Peyer's patch (tissue), 4 donors: ENCODE measurements at regions not wholly inside any gene's neighbourhood (a gene's known extent, or its start where the extent isn't known, plus 50 kb on each side); places are given as distances from the start of the nearest gene placed in this dataset.

Experiments
- DNase-seq, 3 donors: peaks; one replicate each; pipeline ENCODE4 v3.0.0-alpha.2; 2017 to 2019
- H3K27ac ChIP-seq, 4 donors: fragments of 200-600 bp; sonication (generic); one replicate each; pipeline ENCODE4 v1.5.1; 2016 to 2019
- H3K27me3 ChIP-seq, 2 donors: fragments of 200-600 bp; sonication (generic); one replicate each; pipeline ENCODE4 v1.5.1; 2019
- H3K36me3 ChIP-seq, 3 donors: fragments of 200-600 bp; sonication (generic); one replicate each; pipeline ENCODE4 v1.5.1; 2016 to 2019
- H3K4me1 ChIP-seq, 4 donors: fragments of 200-600 bp; sonication (generic); one replicate each; pipeline ENCODE4 v1.5.1; 2016 to 2019
- H3K4me3 ChIP-seq, 4 donors: fragments of 200-600 bp; sonication (generic); 1 replicate in 3 of 4; 2 replicates in 1 of 4; pipeline ENCODE4 v1.5.1; 2016 to 2019; ENCODE audit warnings: mild to moderate bottlenecking in 1 of 4
- H3K9me3 ChIP-seq, 4 donors: fragments of 200-600 bp; sonication (generic); one replicate each; pipeline ENCODE4 v1.5.1; 2016 to 2019; ENCODE audit warnings: mild to moderate bottlenecking in 1 of 4
- POLR2A ChIP-seq, 2 donors: fragments of 450-650 bp; IDR thresholded peaks; one replicate each; pipeline ENCODE4 v1.5.1; 2017; ENCODE audit warnings: antibody characterized with exemption in 2 of 2, mild to moderate bottlenecking in 2 of 2, moderate library complexity in 2 of 2
- TF ChIP-seq, protein P1 (sequence below), 6 experiments: fragments of 450-650 bp in 4 of 6; fragments of 200-600 bp in 2 of 6; sonication (generic) in 1 of 6; IDR thresholded peaks; one replicate each; pipeline ENCODE4 v1.5.1; 2017 to 2019; ENCODE audit warnings: antibody characterized with exemption in 6 of 6, mild to moderate bottlenecking in 3 of 6, moderate library complexity in 1 of 6

DNA sequence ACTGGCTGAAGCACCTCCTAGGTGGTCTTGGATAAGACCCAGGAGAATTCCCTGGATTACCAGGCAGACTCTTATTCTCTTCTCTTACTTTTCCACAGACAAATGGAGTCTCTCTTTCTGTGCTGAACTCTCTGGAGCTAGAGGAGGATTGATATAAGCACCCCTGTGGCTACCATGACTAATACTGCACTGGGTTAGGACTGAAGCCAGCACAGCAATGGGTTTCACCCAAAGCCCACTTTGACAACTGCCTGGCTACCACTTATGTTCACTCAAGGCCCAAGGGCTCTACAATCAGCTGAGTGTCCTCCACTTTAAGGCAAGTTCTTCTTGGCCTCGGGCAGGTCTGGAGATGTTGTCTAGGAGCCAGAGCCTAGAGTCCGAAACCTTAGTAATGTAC is 225.5 kb downstream of the DIPK2A start:
- Histone ChIP-seq H3K4me3 (no peak overlapping the region), H3K9me3 (no peaks in the 10 kb centered on the region)
- no peak for DNase-seq

DNA sequence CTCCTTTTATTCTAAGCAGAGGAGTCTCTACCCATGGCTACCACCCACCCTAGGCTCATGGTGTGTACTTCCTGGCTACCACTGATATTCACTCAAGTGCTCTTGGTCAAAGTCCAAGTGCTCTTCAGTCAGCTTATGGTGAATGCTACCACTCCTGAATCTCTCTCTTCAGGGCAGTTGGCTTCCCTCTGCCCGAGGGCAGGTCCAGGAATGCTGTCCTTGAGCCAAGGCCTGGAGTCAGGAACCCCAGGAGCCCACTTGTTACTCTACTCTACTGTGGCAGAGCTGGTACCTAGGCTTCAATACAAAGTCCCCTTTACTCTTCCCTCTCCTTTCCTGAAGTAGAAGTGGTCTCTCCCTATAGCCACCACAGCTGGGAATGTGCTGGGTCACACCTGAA is 226.0 kb downstream of the DIPK2A start:
- Histone ChIP-seq H3K36me3 (no peaks in the 10 kb centered on the region), H3K4me3 (no peak overlapping the region), H3K9me3 (no peaks in the 10 kb centered on the region), H3K4me1 (no peaks in the 10 kb centered on the region), H3K27me3 (no peaks in the 10 kb centered on the region), H3K27ac (no peak overlapping the region)
- DNase-seq = no peak
- TF ChIP-seq, protein P1, sequence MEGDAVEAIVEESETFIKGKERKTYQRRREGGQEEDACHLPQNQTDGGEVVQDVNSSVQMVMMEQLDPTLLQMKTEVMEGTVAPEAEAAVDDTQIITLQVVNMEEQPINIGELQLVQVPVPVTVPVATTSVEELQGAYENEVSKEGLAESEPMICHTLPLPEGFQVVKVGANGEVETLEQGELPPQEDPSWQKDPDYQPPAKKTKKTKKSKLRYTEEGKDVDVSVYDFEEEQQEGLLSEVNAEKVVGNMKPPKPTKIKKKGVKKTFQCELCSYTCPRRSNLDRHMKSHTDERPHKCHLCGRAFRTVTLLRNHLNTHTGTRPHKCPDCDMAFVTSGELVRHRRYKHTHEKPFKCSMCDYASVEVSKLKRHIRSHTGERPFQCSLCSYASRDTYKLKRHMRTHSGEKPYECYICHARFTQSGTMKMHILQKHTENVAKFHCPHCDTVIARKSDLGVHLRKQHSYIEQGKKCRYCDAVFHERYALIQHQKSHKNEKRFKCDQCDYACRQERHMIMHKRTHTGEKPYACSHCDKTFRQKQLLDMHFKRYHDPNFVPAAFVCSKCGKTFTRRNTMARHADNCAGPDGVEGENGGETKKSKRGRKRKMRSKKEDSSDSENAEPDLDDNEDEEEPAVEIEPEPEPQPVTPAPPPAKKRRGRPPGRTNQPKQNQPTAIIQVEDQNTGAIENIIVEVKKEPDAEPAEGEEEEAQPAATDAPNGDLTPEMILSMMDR (IDR thresholded peaks at IDR 0.05) = no peak
- TF ChIP-seq POLR2A (IDR thresholded peaks at IDR 0.05) = no peak

More for the DNA sequence above, 225.5 kb downstream of the DIPK2A start:
- no peaks in the 10 kb centered on the region for H3K4me1 ChIP-seq
- no peak overlapping the region for H3K27ac ChIP-seq
- H3K27me3 ChIP-seq = no peaks in the 10 kb centered on the region
- TF ChIP-seq, protein P1 (IDR thresholded peaks at IDR 0.05) = no peak
- no peak for TF ChIP-seq POLR2A (IDR thresholded peaks at IDR 0.05)
- H3K36me3 ChIP-seq = no peaks in the 10 kb centered on the region

DNA sequence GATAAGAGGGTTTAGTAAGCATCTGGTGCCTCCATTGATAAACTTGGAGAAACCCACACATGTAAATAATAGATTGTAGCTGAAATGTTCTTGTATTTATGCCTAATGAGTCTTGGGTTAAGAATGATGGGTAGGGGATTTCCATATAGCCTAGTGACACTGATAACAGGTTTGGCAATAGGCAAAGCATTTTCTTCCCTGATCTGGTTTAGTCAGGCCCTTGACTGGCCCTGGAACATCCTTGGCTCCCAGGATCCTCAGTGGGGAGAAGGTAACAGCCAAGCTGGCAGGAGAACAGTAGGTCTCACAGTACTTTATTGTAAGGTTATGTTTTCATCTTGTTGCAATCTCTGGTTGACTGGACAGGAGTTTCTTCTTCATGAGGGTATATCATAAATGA is 228.4 kb downstream of the DIPK2A start:
- TF ChIP-seq POLR2A (IDR thresholded peaks at IDR 0.05) = no peak
- TF ChIP-seq, protein P1 (IDR thresholded peaks at IDR 0.05) = no peak
- no peak overlapping the region for H3K4me3 ChIP-seq
- DNase-seq = no peak
- no peaks in the 10 kb centered on the region for H3K9me3 ChIP-seq
- H3K4me1 ChIP-seq = no peaks in the 10 kb centered on the region
- H3K36me3 ChIP-seq = no peaks in the 10 kb centered on the region
- no peaks in the 10 kb centered on the region for H3K27me3 ChIP-seq
- H3K27ac ChIP-seq = no peak overlapping the region

DNA sequence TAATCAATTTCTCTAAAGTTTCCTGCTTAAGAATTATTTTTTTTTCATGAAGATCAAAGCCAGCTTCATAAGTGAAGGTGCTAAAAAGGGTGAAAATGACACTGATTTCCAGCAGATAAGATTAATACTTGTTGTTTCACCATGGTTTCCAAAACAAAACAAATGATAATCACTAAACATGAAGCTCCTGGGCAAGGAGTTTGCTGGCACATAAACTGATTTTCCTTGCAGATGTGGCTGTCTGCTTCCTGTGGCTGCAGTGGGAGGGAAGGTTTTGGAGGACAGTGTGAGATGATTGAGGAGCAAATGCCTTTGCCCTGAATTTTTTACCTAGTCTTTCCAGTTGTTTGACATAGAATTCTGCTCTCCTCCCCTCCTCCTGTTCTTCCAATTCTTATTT is 228.8 kb downstream of the DIPK2A start:
- Histone ChIP-seq H3K36me3 (no peaks in the 10 kb centered on the region), H3K4me3 (no peak overlapping the region), H3K27ac (no peak overlapping the region), H3K4me1 (no peaks in the 10 kb centered on the region), H3K9me3 (no peaks in the 10 kb centered on the region), H3K27me3 (no peaks in the 10 kb centered on the region)
- TF ChIP-seq POLR2A (IDR thresholded peaks at IDR 0.05) = no peak
- TF ChIP-seq, protein P1 (IDR thresholded peaks at IDR 0.05) = no peak
- DNase-seq = no peak

DNA sequence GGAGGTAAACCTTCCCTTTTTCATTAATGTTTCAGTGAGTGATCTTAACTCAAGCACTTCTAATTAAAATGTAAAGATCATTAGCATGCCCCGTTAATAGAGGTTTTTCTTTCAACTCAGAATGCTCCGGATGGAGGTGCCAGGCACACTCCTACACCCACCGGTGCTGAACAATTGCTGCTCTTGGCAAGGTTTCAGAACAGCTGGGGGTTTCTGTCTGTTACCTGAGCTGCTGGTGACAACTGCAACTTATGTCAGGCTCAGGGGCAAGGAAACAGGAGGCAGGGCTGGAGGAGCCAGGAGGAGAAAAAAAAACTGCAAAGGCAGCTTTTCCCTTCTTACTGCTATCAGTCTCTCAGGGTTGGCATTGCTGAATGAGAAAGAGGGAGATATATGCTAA is 250.1 kb downstream of the DIPK2A start:
- DNase-seq = no peak
- Histone ChIP-seq H3K27me3 (no peaks in the 10 kb centered on the region), H3K36me3 (no peaks in the 10 kb centered on the region), H3K4me3 (no peak overlapping the region), H3K27ac (no peak overlapping the region), H3K9me3 (no peaks in the 10 kb centered on the region), H3K4me1 (no peaks in the 10 kb centered on the region)
- no peak for TF ChIP-seq POLR2A (IDR thresholded peaks at IDR 0.05)
- TF ChIP-seq, protein P1 (IDR thresholded peaks at IDR 0.05) = no peak

DNA sequence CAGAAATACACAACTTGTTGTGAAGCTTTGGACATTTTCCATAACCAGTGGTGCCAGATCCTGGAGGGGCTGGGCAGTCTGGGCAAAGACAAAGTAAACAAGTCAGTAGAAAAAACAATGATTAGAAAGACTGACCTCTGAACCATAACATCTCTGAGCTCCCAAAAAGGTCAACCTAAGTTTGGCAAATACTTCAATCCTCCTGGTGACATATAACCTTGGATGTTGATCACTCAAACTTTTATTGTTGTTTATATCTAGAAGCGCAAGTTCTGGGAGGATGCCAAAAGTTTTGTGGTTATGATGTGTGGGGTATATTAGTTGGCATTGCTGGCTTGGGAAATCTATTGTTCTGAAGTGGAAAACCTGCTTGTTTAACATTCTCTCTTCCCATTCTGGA is 257.7 kb downstream of the DIPK2A start:
- H3K4me1 ChIP-seq = no peaks in the 10 kb centered on the region
- H3K27ac ChIP-seq = no peak overlapping the region
- H3K36me3 ChIP-seq = no peaks in the 10 kb centered on the region
- no peaks in the 10 kb centered on the region for H3K9me3 ChIP-seq
- TF ChIP-seq POLR2A (IDR thresholded peaks at IDR 0.05) = no peak
- TF ChIP-seq, protein P1 (IDR thresholded peaks at IDR 0.05) = no peak
- no peak for DNase-seq
- H3K27me3 ChIP-seq = no peaks in the 10 kb centered on the region
- H3K4me3 ChIP-seq = no peak overlapping the region
